HepG2 (cell line): ENCODE measurements at regions not wholly inside any gene's neighbourhood (a gene's known extent, or its start where the extent isn't known, plus 50 kb on each side); places are given as distances from the start of the nearest gene placed in this dataset.

Source experiments
- ARNTL ChIP-seq: sonication (generic); formaldehyde crosslinking; IDR thresholded peaks from 2 replicates; pipeline ENCODE4 v1.4.0; 2020; ENCODE audit warnings: mild to moderate bottlenecking, missing genetic modification reagents
- BCL6 ChIP-seq: IDR thresholded peaks from 2 replicates; pipeline ENCODE4 v1.6.1; 2016; ENCODE audit warnings: missing genetic modification reagents, missing compliant biosample characterization
- FOXA3 ChIP-seq: IDR thresholded peaks from 2 replicates; pipeline ENCODE4 v1.6.1; 2016; ENCODE audit warnings: missing genetic modification reagents, missing compliant biosample characterization
- GTF2F1 ChIP-seq: fragments of 150-350 bp; IDR thresholded peaks from 2 replicates; pipeline ENCODE4 v1.6.1; 2014; ENCODE audit warnings: low read length
- ZSCAN30 ChIP-seq: sonication (generic); formaldehyde crosslinking; IDR thresholded peaks from 2 replicates; pipeline ENCODE4 v1.5.0; 2020; ENCODE audit warnings: mild to moderate bottlenecking, missing genetic modification reagents
- TF ChIP-seq, protein P1 (sequence below): sonication (generic); formaldehyde crosslinking; IDR thresholded peaks from 2 replicates; pipeline ENCODE4 v1.5.0; 2020; ENCODE audit warnings: missing genetic modification reagents
- TF ChIP-seq, protein P2 (sequence below), 2 experiments: sonication (generic) in 1 of 2; formaldehyde crosslinking in 1 of 2; IDR thresholded peaks; 2 replicates each; pipeline versions ENCODE4 v1.6.1 to v1.9.0; 2014 to 2022; ENCODE audit warnings: antibody characterized with exemption in 1 of 2, borderline replicate concordance in 1 of 2, inconsistent platforms in 1 of 2, low read depth in 1 of 2, missing genetic modification reagents in 1 of 2
- TF ChIP-seq, protein P3 (sequence below): IDR thresholded peaks from 2 replicates; pipeline ENCODE4 v1.6.1; 2016; ENCODE audit warnings: low read depth, missing genetic modification reagents, missing compliant biosample characterization
- TF ChIP-seq, protein P4 (sequence below): sonication (generic); formaldehyde crosslinking; IDR thresholded peaks from 2 replicates; pipeline ENCODE4 v1.4.0; 2020; ENCODE audit warnings: mild to moderate bottlenecking, missing genetic modification reagents
- TF ChIP-seq, protein P5 (sequence below): IDR thresholded peaks from 2 replicates; pipeline ENCODE4 v1.6.1; 2016; ENCODE audit warnings: missing compliant biosample characterization, missing genetic modification reagents, borderline replicate concordance

DNA sequence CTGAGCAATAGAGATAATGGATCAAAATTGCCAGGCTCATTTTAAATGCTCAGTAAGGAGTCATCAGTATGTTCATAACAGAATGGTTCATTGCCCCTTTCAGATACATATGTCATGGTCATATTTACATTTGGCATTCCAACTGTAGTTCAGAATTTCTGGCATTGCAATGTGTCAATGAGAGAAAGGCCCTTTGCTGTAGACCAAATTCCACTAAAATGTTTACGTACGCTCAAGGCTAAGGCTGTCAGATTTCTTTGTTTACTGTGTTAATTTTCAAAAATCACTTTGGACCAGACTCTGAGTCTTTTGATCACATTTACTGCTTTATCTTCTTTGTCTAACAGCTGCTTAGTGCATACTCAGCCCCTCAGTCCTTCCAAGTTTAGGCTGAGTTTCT, 213.5 kb downstream of the PIK3C3 start (continued):
- TF ChIP-seq FOXA3 (peak; percentile 99), ARNTL (CRISPR knock-in tag) (no peak), BCL6 (CRISPR knock-in tag) (peak; percentile 68), GTF2F1 (no peak), ZSCAN30 (CRISPR knock-in tag) (no peak)
- TF ChIP-seq, protein P1, sequence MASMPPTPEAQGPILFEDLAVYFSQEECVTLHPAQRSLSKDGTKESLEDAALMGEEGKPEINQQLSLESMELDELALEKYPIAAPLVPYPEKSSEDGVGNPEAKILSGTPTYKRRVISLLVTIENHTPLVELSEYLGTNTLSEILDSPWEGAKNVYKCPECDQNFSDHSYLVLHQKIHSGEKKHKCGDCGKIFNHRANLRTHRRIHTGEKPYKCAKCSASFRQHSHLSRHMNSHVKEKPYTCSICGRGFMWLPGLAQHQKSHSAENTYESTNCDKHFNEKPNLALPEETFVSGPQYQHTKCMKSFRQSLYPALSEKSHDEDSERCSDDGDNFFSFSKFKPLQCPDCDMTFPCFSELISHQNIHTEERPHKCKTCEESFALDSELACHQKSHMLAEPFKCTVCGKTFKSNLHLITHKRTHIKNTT (CRISPR knock-in tag): no peak
- TF ChIP-seq, protein P2, sequence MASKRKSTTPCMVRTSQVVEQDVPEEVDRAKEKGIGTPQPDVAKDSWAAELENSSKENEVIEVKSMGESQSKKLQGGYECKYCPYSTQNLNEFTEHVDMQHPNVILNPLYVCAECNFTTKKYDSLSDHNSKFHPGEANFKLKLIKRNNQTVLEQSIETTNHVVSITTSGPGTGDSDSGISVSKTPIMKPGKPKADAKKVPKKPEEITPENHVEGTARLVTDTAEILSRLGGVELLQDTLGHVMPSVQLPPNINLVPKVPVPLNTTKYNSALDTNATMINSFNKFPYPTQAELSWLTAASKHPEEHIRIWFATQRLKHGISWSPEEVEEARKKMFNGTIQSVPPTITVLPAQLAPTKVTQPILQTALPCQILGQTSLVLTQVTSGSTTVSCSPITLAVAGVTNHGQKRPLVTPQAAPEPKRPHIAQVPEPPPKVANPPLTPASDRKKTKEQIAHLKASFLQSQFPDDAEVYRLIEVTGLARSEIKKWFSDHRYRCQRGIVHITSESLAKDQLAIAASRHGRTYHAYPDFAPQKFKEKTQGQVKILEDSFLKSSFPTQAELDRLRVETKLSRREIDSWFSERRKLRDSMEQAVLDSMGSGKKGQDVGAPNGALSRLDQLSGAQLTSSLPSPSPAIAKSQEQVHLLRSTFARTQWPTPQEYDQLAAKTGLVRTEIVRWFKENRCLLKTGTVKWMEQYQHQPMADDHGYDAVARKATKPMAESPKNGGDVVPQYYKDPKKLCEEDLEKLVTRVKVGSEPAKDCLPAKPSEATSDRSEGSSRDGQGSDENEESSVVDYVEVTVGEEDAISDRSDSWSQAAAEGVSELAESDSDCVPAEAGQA (IDR thresholded peaks at IDR 0.05; ENCODE audit: low read depth): no peak
- TF ChIP-seq, protein P2 (CRISPR knock-in tag; IDR thresholded peaks at IDR 0.05; ENCODE audit: borderline replicate concordance): 0 out of 2 replicates have a peak, but pooled peaks have one; percentile 46
- TF ChIP-seq, protein P3, sequence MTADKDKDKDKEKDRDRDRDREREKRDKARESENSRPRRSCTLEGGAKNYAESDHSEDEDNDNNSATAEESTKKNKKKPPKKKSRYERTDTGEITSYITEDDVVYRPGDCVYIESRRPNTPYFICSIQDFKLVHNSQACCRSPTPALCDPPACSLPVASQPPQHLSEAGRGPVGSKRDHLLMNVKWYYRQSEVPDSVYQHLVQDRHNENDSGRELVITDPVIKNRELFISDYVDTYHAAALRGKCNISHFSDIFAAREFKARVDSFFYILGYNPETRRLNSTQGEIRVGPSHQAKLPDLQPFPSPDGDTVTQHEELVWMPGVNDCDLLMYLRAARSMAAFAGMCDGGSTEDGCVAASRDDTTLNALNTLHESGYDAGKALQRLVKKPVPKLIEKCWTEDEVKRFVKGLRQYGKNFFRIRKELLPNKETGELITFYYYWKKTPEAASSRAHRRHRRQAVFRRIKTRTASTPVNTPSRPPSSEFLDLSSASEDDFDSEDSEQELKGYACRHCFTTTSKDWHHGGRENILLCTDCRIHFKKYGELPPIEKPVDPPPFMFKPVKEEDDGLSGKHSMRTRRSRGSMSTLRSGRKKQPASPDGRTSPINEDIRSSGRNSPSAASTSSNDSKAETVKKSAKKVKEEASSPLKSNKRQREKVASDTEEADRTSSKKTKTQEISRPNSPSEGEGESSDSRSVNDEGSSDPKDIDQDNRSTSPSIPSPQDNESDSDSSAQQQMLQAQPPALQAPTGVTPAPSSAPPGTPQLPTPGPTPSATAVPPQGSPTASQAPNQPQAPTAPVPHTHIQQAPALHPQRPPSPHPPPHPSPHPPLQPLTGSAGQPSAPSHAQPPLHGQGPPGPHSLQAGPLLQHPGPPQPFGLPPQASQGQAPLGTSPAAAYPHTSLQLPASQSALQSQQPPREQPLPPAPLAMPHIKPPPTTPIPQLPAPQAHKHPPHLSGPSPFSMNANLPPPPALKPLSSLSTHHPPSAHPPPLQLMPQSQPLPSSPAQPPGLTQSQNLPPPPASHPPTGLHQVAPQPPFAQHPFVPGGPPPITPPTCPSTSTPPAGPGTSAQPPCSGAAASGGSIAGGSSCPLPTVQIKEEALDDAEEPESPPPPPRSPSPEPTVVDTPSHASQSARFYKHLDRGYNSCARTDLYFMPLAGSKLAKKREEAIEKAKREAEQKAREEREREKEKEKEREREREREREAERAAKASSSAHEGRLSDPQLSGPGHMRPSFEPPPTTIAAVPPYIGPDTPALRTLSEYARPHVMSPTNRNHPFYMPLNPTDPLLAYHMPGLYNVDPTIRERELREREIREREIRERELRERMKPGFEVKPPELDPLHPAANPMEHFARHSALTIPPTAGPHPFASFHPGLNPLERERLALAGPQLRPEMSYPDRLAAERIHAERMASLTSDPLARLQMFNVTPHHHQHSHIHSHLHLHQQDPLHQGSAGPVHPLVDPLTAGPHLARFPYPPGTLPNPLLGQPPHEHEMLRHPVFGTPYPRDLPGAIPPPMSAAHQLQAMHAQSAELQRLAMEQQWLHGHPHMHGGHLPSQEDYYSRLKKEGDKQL (CRISPR knock-in tag): peak; percentile 34; the same call in 1 of the 2 replicates
- TF ChIP-seq, protein P4, sequence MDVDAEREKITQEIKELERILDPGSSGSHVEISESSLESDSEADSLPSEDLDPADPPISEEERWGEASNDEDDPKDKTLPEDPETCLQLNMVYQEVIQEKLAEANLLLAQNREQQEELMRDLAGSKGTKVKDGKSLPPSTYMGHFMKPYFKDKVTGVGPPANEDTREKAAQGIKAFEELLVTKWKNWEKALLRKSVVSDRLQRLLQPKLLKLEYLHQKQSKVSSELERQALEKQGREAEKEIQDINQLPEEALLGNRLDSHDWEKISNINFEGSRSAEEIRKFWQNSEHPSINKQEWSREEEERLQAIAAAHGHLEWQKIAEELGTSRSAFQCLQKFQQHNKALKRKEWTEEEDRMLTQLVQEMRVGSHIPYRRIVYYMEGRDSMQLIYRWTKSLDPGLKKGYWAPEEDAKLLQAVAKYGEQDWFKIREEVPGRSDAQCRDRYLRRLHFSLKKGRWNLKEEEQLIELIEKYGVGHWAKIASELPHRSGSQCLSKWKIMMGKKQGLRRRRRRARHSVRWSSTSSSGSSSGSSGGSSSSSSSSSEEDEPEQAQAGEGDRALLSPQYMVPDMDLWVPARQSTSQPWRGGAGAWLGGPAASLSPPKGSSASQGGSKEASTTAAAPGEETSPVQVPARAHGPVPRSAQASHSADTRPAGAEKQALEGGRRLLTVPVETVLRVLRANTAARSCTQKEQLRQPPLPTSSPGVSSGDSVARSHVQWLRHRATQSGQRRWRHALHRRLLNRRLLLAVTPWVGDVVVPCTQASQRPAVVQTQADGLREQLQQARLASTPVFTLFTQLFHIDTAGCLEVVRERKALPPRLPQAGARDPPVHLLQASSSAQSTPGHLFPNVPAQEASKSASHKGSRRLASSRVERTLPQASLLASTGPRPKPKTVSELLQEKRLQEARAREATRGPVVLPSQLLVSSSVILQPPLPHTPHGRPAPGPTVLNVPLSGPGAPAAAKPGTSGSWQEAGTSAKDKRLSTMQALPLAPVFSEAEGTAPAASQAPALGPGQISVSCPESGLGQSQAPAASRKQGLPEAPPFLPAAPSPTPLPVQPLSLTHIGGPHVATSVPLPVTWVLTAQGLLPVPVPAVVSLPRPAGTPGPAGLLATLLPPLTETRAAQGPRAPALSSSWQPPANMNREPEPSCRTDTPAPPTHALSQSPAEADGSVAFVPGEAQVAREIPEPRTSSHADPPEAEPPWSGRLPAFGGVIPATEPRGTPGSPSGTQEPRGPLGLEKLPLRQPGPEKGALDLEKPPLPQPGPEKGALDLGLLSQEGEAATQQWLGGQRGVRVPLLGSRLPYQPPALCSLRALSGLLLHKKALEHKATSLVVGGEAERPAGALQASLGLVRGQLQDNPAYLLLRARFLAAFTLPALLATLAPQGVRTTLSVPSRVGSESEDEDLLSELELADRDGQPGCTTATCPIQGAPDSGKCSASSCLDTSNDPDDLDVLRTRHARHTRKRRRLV: no peak
- TF ChIP-seq, protein P5, sequence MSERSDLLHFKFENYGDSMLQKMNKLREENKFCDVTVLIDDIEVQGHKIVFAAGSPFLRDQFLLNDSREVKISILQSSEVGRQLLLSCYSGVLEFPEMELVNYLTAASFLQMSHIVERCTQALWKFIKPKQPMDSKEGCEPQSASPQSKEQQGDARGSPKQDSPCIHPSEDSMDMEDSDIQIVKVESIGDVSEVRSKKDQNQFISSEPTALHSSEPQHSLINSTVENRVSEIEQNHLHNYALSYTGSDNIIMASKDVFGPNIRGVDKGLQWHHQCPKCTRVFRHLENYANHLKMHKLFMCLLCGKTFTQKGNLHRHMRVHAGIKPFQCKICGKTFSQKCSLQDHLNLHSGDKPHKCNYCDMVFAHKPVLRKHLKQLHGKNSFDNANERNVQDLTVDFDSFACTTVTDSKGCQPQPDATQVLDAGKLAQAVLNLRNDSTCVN: no peak
